ENCODE measurements at regions not wholly inside any gene's neighbourhood (a gene's known extent, or its start where the extent isn't known, plus 50 kb on each side); places are given as distances from the start of the nearest gene placed in this dataset.

DNA sequence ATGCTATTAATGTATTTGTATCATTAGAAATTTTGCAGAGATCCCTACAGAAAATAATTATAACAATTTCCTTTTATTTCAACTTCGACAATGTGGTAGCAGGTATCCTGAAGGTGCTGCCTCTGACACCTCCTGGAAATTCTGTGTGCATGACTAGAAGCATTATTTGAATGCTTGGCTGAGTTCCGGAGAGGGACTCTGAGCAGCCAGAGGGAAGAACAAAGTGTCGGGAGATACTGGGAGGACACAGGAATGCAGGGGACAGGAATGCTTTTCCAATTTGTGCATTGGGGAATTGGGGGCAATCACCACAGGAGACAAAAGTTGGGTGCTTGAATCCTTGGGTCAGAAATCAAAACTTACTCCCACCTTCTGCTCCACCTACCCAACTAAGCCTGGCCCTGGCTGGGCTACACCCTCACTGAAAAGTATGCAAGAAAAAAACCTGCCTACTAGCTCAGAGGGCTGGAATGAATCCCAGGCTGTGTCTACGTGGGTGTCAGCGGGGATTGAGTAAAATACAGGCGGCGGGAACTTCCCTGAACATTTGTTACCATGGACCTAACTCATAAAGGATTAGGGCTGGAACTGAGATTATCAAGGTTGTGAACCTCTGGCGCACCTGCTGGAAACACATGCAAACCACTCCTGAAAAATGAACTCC, 299.3 kb downstream of the SOX11 start:
- H3K9me3 ChIP-seq = no peaks in the 10 kb centered on the region
- H3K27me3 ChIP-seq = no peaks in the 10 kb centered on the region
- H3K4me3 ChIP-seq = no peak overlapping the region
- H3K27ac ChIP-seq = no peak overlapping the region
- ATAC-seq = no peak
- no peaks in the 10 kb centered on the region for H3K36me3 ChIP-seq
- intact Hi-C loops (cut with DNase I) = no loop called here
- no peak for DNase-seq
- TF ChIP-seq, protein P1, sequence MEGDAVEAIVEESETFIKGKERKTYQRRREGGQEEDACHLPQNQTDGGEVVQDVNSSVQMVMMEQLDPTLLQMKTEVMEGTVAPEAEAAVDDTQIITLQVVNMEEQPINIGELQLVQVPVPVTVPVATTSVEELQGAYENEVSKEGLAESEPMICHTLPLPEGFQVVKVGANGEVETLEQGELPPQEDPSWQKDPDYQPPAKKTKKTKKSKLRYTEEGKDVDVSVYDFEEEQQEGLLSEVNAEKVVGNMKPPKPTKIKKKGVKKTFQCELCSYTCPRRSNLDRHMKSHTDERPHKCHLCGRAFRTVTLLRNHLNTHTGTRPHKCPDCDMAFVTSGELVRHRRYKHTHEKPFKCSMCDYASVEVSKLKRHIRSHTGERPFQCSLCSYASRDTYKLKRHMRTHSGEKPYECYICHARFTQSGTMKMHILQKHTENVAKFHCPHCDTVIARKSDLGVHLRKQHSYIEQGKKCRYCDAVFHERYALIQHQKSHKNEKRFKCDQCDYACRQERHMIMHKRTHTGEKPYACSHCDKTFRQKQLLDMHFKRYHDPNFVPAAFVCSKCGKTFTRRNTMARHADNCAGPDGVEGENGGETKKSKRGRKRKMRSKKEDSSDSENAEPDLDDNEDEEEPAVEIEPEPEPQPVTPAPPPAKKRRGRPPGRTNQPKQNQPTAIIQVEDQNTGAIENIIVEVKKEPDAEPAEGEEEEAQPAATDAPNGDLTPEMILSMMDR (IDR thresholded peaks at IDR 0.05) = no peak
- H3K4me1 ChIP-seq = no peaks in the 10 kb centered on the region

DNA sequence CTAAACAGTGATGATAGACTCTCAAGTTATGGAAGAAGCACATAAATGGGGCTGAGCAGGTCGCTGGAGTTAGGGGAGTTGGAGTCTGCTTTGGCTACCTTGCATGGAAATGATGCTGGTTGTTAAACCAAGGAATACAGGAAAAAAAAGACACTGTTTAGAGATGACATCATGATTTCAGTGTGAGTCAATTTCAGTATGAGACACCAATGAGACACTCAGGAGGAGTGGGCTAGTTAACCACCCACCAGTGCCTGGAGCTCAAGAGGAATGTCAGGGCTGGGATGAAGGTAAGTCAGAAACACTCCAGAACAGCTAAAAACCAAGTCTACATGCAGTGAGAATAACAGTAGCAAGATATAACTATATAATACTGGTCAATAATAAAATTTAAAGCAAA, 303.6 kb downstream of the SOX11 start:
- DNase-seq = no peak
- intact Hi-C loops (cut with DNase I) = no loop called here
- Histone ChIP-seq H3K27me3 (no peaks in the 10 kb centered on the region), H3K4me1 (no peaks in the 10 kb centered on the region), H3K9me3 (no peaks in the 10 kb centered on the region), H3K4me3 (no peak overlapping the region), H3K27ac (no peak overlapping the region), H3K36me3 (no peaks in the 10 kb centered on the region)
- TF ChIP-seq, protein P1 (IDR thresholded peaks at IDR 0.05) = no peak
- ATAC-seq = no peak

DNA sequence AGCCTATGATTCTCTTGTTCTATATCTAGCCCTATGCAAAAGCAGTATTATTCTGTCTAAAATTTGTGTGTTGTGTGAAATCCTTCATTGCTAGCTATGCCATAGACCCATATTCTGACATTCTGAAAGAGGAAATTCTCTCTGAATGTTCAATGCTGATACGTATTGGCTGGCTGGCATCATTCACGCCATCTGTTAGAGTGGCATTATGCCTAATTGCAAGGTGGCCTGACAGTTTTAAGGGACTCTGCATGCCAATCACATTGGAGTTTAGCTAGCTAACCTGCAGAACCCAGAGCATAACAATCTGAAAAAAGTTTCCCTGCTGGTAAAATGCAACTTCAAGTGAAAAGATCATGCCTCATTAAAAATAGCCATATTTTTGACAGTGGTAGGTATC, 316.0 kb downstream of the SOX11 start:
- ATAC-seq (no peak), DNase-seq (no peak)
- intact Hi-C loops (cut with DNase I) = no loop called here
- H3K4me1 ChIP-seq = no peaks in the 10 kb centered on the region
- TF ChIP-seq, protein P1 (IDR thresholded peaks at IDR 0.05) = no peak
- no peaks in the 10 kb centered on the region for H3K36me3 ChIP-seq
- H3K27me3 ChIP-seq = no peaks in the 10 kb centered on the region
- H3K27ac ChIP-seq = no peak overlapping the region
- no peaks in the 10 kb centered on the region for H3K9me3 ChIP-seq
- H3K4me3 ChIP-seq = no peak overlapping the region

DNA sequence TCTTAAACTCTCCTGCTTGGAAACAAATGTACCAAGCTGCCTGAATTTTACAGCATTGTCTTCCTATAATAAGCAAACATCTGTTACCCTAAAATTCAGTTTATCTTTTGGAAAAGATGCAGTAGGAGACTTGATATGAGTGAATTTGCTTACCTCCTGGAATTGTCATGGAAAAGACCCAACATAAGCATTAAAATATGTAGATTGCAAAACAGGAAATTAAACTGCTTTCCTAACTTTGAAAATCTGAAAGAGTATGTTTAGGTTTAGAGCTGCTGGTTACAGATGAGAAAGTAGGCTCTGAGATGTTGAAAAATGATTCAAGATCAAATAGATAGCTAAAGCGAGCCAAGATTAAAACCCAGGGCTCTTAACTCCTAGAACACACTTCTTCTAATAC, 316.5 kb downstream of the SOX11 start:
- no peaks in the 10 kb centered on the region for H3K4me1 ChIP-seq
- H3K36me3 ChIP-seq = no peaks in the 10 kb centered on the region
- H3K9me3 ChIP-seq = no peaks in the 10 kb centered on the region
- TF ChIP-seq, protein P1 (IDR thresholded peaks at IDR 0.05) = no peak
- H3K4me3 ChIP-seq = no peak overlapping the region
- intact Hi-C loops (cut with DNase I) = no loop called here
- H3K27ac ChIP-seq = no peak overlapping the region
- no peak for DNase-seq
- no peaks in the 10 kb centered on the region for H3K27me3 ChIP-seq
- ATAC-seq = no peak

DNA sequence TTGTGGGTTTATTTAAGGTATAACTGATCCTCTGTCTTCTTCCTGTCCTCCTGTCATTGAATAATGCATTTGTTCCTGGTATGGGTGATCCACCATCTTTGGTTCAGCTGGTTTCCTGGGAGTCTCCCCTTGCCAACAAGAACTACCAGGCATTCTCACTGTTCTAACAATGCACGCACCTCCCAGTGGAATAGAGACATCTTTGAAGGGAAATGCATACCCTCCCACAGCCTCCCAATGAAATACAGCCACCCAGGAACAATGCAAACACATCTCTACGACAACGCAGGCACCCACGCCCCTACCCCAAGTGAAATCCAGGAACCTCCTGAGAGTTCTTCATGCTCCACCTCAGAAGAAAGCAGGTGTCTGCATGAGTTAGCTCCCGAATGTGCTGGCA, 318.0 kb downstream of the SOX11 start:
- H3K4me3 ChIP-seq = no peak overlapping the region
- DNase-seq (no peak), ATAC-seq (no peak)
- H3K27me3 ChIP-seq = no peaks in the 10 kb centered on the region
- no peaks in the 10 kb centered on the region for H3K9me3 ChIP-seq
- H3K4me1 ChIP-seq = no peaks in the 10 kb centered on the region
- TF ChIP-seq, protein P1 (IDR thresholded peaks at IDR 0.05) = no peak
- H3K36me3 ChIP-seq = no peaks in the 10 kb centered on the region
- intact Hi-C loops (cut with DNase I) = no loop called here
- no peak overlapping the region for H3K27ac ChIP-seq

DNA sequence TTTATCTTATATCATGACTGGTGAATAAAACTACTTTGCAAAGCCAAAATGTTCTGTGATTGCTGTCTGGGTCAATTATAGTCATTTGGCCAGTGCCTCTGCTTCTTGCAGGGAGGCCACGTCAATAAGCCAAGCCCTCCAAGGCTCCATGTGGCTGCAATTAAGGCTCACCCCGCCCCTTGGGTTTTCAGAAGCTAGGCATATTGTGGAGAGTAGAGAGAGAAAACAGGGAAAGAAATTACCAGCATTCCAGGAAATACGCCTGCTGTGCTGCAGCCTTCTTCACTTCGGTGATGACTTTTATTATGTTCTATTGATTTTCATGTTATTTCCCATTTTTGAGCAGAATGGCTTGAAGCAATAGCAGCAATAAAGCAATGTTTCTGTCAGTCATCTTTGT, 319.7 kb downstream of the SOX11 start:
- no peaks in the 10 kb centered on the region for H3K36me3 ChIP-seq
- no peaks in the 10 kb centered on the region for H3K27me3 ChIP-seq
- intact Hi-C loops (cut with DNase I) = no loop called here
- TF ChIP-seq, protein P1 (IDR thresholded peaks at IDR 0.05) = no peak
- no peak overlapping the region for H3K4me3 ChIP-seq
- H3K4me1 ChIP-seq = no peaks in the 10 kb centered on the region
- ATAC-seq = no peak
- no peak for DNase-seq
- no peak overlapping the region for H3K27ac ChIP-seq
- no peaks in the 10 kb centered on the region for H3K9me3 ChIP-seq
